CD4-positive, CD25-positive, alpha-beta regulatory T cell (primary cell): ENCODE measurements at regions not wholly inside any gene's neighbourhood (a gene's known extent, or its start where the extent isn't known, plus 50 kb on each side); places are given as distances from the start of the nearest gene placed in this dataset.
A peak's percentile ranks its signal among the peaks of the same experiment; 100 is the strongest.
"Not testable (repeated sequence)": the region's sequence is repeated elsewhere in the genome, so short reads cannot be mapped to it uniquely, and the experiment has no call there.

Experiments
- ATAC-seq, 2 donors: fragments of 150-1000 bp; cut with Tn5 transposase; one replicate each; pipeline ENCODE4 v1.10.0; 2021; ENCODE audit warnings: low read depth in 2 of 2, moderate number of reproducible peaks in 2 of 2, moderate library complexity in 1 of 2
- DNase-seq, 3 donors: peaks; one replicate each; pipeline versions ENCODE4 v3.0.0 to v3.0.0-alpha.2; 2012 to 2022; ENCODE audit warnings: mixed read lengths in 1 of 3
- H3K27ac ChIP-seq: one replicate; pipeline ENCODE4 v1.7.0; 2013; ENCODE audit warnings: mild to moderate bottlenecking, low read length; ENCODE audit not compliant: insufficient read depth, poor library complexity, severe bottlenecking
- H3K27me3 ChIP-seq: one replicate; pipeline ENCODE4 v1.7.0; 2013; ENCODE audit warnings: low read length; ENCODE audit not compliant: control insufficient read depth, insufficient read depth
- H3K36me3 ChIP-seq: one replicate; pipeline ENCODE4 v1.7.0; 2013; ENCODE audit warnings: mild to moderate bottlenecking, low read length, moderate library complexity; ENCODE audit not compliant: control insufficient read depth, insufficient read depth
- H3K4me1 ChIP-seq: 2 replicates; pipeline ENCODE4 v1.7.0; 2013; ENCODE audit warnings: mild to moderate bottlenecking, low read length; ENCODE audit not compliant: insufficient read depth, control insufficient read depth, poor library complexity, severe bottlenecking
- H3K4me3 ChIP-seq: one replicate; pipeline ENCODE4 v1.7.0; 2013; ENCODE audit warnings: low read depth, mild to moderate bottlenecking, low read length, moderate library complexity
- H3K9me3 ChIP-seq, 2 experiments: 1 replicate in 1 of 2; 2 replicates in 1 of 2; pipeline ENCODE4 v1.7.0; 2013; ENCODE audit warnings: low read length in 2 of 2, mild to moderate bottlenecking in 1 of 2, moderate library complexity in 1 of 2; ENCODE audit not compliant: control insufficient read depth in 2 of 2
- H3K27ac Mint-ChIP-seq, 3 donors: one replicate each; pipeline ENCODE4 v1.8.0; 2020 to 2022; ENCODE audit warnings: mild to moderate bottlenecking in 3 of 3, mixed read lengths in 3 of 3, moderate library complexity in 2 of 3
- H3K27me3 Mint-ChIP-seq: one replicate; pipeline ENCODE4 v1.8.0; 2022; ENCODE audit warnings: mild to moderate bottlenecking, mixed read lengths
- H3K36me3 Mint-ChIP-seq: one replicate; pipeline ENCODE4 v1.8.0; 2020; ENCODE audit warnings: mixed read lengths
- H3K4me1 Mint-ChIP-seq, 4 donors: one replicate each; pipeline ENCODE4 v1.8.0; 2020 to 2022; ENCODE audit warnings: mixed read lengths in 4 of 4, mild to moderate bottlenecking in 1 of 4
- H3K4me3 Mint-ChIP-seq, 4 donors: one replicate each; pipeline ENCODE4 v1.8.0; 2020 to 2022; ENCODE audit warnings: mild to moderate bottlenecking in 4 of 4, mixed read lengths in 4 of 4, moderate library complexity in 3 of 4
- H3K9me3 Mint-ChIP-seq, 7 donors: one replicate each; pipeline ENCODE4 v1.8.0; 2020 to 2022; ENCODE audit warnings: mixed read lengths in 7 of 7, mild to moderate bottlenecking in 3 of 7, moderate library complexity in 2 of 7

GRCh38 chr2:195146761-195147541 lies 510.1 kb upstream of the SLC39A10 start:
- Histone ChIP-seq H3K4me3 (no peak overlapping the region), H3K36me3 (no peaks in the 10 kb centered on the region), H3K27ac (no peak overlapping the region), H3K9me3 (no peaks in the 10 kb centered on the region), H3K27me3 (no peaks in the 10 kb centered on the region), H3K4me1 (no peaks in the 10 kb centered on the region)
- no peaks in the 10 kb centered on the region for H3K36me3 Mint-ChIP-seq
- ATAC-seq (no peak), DNase-seq (no peak)
- peaks cover 0 to 12% (median 4%) of the 10 kb centered on the region in 7 donors for H3K9me3 Mint-ChIP-seq
- H3K27ac Mint-ChIP-seq = no peak overlapping the region
- no peaks in the 10 kb centered on the region for H3K4me1 Mint-ChIP-seq
- H3K27me3 Mint-ChIP-seq = peaks cover 5% of the 10 kb centered on the region
- no peak overlapping the region for H3K4me3 Mint-ChIP-seq

- Mint-ChIP-seq H3K36me3 (no peaks in the 10 kb centered on the region), H3K27me3 (peaks cover 5% of the 10 kb centered on the region), H3K4me1 (peaks cover 0 to 3% (median 0%) of the 10 kb centered on the region in 4 donors), H3K4me3 (no peak overlapping the region), H3K27ac (no peak overlapping the region), H3K9me3 (peaks cover 0 to 3% (median 0%) of the 10 kb centered on the region in 7 donors)
- no peaks in the 10 kb centered on the region for H3K36me3 ChIP-seq
- no peaks in the 10 kb centered on the region for H3K9me3 ChIP-seq
- no peaks in the 10 kb centered on the region for H3K4me1 ChIP-seq
- no peaks in the 10 kb centered on the region for H3K27me3 ChIP-seq
- no peak overlapping the region for H3K4me3 ChIP-seq
- no peak overlapping the region for H3K27ac ChIP-seq
- DNase-seq (no peak), ATAC-seq (no peak)
Observed at GRCh38 chr2:195138435-195138834, 518.6 kb upstream of the SLC39A10 start.

GRCh38 chr2:195125889-195126288 lies 531.1 kb upstream of the SLC39A10 start:
- H3K4me3 Mint-ChIP-seq, H3K9me3 ChIP-seq, H3K27me3 ChIP-seq, H3K9me3 Mint-ChIP-seq, H3K4me1 ChIP-seq, H3K36me3 ChIP-seq, H3K36me3 Mint-ChIP-seq, H3K27ac Mint-ChIP-seq, H3K27me3 Mint-ChIP-seq, H3K4me3 ChIP-seq, H3K27ac ChIP-seq, H3K4me1 Mint-ChIP-seq, ATAC-seq, DNase-seq: not testable (repeated sequence)

GRCh38 chr2:195124391-195125079 lies 532.5 kb upstream of the SLC39A10 start:
- H3K36me3 ChIP-seq = no peaks in the 10 kb centered on the region
- Mint-ChIP-seq H3K9me3 (peaks cover 0 to 2% (median 0%) of the 10 kb centered on the region in 7 donors), H3K4me3 (no peak overlapping the region), H3K36me3 (no peaks in the 10 kb centered on the region), H3K27ac (peak overlapping the region in 1 of 3 donors; percentile 4), H3K4me1 (no peaks in the 10 kb centered on the region), H3K27me3 (no peaks in the 10 kb centered on the region)
- DNase-seq (no peak), ATAC-seq (no peak)
- H3K4me1 ChIP-seq = no peaks in the 10 kb centered on the region
- H3K4me3 ChIP-seq = no peak overlapping the region
- no peaks in the 10 kb centered on the region for H3K9me3 ChIP-seq
- no peaks in the 10 kb centered on the region for H3K27me3 ChIP-seq
- no peak overlapping the region for H3K27ac ChIP-seq

GRCh38 chr2:195122653-195123052 lies 534.4 kb upstream of the SLC39A10 start:
- Histone ChIP-seq H3K27ac (no peak overlapping the region), H3K4me1 (no peaks in the 10 kb centered on the region), H3K27me3 (no peaks in the 10 kb centered on the region), H3K4me3 (no peak overlapping the region), H3K9me3 (no peaks in the 10 kb centered on the region), H3K36me3 (no peaks in the 10 kb centered on the region)
- Mint-ChIP-seq H3K9me3 (peaks cover 0 to 2% (median 0%) of the 10 kb centered on the region in 7 donors), H3K4me3 (no peak overlapping the region), H3K27me3 (no peaks in the 10 kb centered on the region), H3K27ac (peak overlapping the region in 1 of 3 donors; percentile 62), H3K36me3 (no peaks in the 10 kb centered on the region), H3K4me1 (no peaks in the 10 kb centered on the region)
- DNase-seq = no peak
- ATAC-seq = no peak

GRCh38 chr2:195121341-195121740 lies 535.7 kb upstream of the SLC39A10 start:
- DNase-seq (no peak), ATAC-seq (no peak)
- Mint-ChIP-seq H3K4me3 (no peak overlapping the region), H3K36me3 (no peaks in the 10 kb centered on the region), H3K27ac (no peak overlapping the region), H3K27me3 (no peaks in the 10 kb centered on the region), H3K9me3 (peaks cover 0 to 2% (median 0%) of the 10 kb centered on the region in 7 donors), H3K4me1 (no peaks in the 10 kb centered on the region)
- H3K27me3 ChIP-seq = no peaks in the 10 kb centered on the region
- no peaks in the 10 kb centered on the region for H3K4me1 ChIP-seq
- H3K4me3 ChIP-seq = no peak overlapping the region
- H3K36me3 ChIP-seq = no peaks in the 10 kb centered on the region
- H3K27ac ChIP-seq = no peak overlapping the region
- no peaks in the 10 kb centered on the region for H3K9me3 ChIP-seq

GRCh38 chr2:195119231-195119630 lies 537.8 kb upstream of the SLC39A10 start:
- no peaks in the 10 kb centered on the region for H3K36me3 Mint-ChIP-seq
- no peaks in the 10 kb centered on the region for H3K27me3 Mint-ChIP-seq

GRCh38 chr2:195118276-195118675 lies 538.8 kb upstream of the SLC39A10 start:
- Mint-ChIP-seq H3K4me3 (no peak overlapping the region), H3K27me3 (no peaks in the 10 kb centered on the region), H3K36me3 (no peaks in the 10 kb centered on the region), H3K27ac (no peak overlapping the region), H3K4me1 (no peaks in the 10 kb centered on the region), H3K9me3 (peaks cover 0 to 7% (median 0%) of the 10 kb centered on the region in 7 donors)
- no peak overlapping the region for H3K4me3 ChIP-seq
- H3K4me1 ChIP-seq = no peaks in the 10 kb centered on the region
- no peak overlapping the region for H3K27ac ChIP-seq
- DNase-seq (no peak), ATAC-seq (no peak)
- H3K36me3 ChIP-seq = no peaks in the 10 kb centered on the region
- H3K27me3 ChIP-seq = no peaks in the 10 kb centered on the region
- H3K9me3 ChIP-seq = no peaks in the 10 kb centered on the region

More at GRCh38 chr2:195119231-195119630, 537.8 kb upstream of the SLC39A10 start:
- Mint-ChIP-seq H3K9me3 (peaks cover 0 to 2% (median 0%) of the 10 kb centered on the region in 7 donors), H3K4me1 (no peaks in the 10 kb centered on the region), H3K4me3 (no peak overlapping the region), H3K27ac (no peak overlapping the region)
- DNase-seq (no peak), ATAC-seq (no peak)
- H3K9me3 ChIP-seq = no peaks in the 10 kb centered on the region
- H3K36me3 ChIP-seq = no peaks in the 10 kb centered on the region
- H3K27ac ChIP-seq = no peak overlapping the region
- H3K27me3 ChIP-seq = no peaks in the 10 kb centered on the region
- H3K4me1 ChIP-seq = no peaks in the 10 kb centered on the region
- no peak overlapping the region for H3K4me3 ChIP-seq
